HG03045 (cell line): ENCODE measurements at regions not wholly inside any gene's neighbourhood (a gene's known extent, or its start where the extent isn't known, plus 50 kb on each side); places are given as distances from the start of the nearest gene placed in this dataset.
"Not testable (repeated sequence)": the region's sequence is repeated elsewhere in the genome, so short reads cannot be mapped to it uniquely, and the experiment has no call there.

ENCODE experiments used
- ATAC-seq: cut with Tn5 transposase; IDR thresholded peaks from one replicate; pipeline ENCODE4 v1.9.1; 2021; ENCODE audit warnings: mild to moderate bottlenecking, moderate library complexity; ENCODE audit not compliant: unreplicated experiment

DNA sequence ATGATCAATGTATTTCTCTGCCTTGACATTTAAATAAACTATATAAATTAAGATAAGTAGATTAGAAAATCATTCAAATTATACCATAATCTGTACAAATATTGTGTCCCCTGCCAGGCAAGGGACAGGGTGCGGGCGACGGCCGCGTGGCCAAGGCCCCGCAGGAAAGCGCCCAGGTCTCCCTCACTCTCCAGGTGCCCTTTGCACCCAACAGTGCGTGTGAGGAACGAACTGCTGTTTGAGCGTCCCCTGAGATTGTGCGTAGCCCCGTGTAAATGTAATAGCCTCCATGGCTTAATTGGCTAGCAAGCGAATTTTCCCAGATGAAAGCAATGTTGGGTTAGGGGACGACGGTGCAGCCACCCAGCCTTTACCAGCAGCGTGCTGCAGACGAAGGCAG lies 161.4 kb downstream of the SYT15 start:
- not testable (repeated sequence) for ATAC-seq

- ATAC-seq = not testable (repeated sequence)
Measured at GRCh38 chr10:46749003-46749402, 162.2 kb upstream of the PTPN20 start.

DNA sequence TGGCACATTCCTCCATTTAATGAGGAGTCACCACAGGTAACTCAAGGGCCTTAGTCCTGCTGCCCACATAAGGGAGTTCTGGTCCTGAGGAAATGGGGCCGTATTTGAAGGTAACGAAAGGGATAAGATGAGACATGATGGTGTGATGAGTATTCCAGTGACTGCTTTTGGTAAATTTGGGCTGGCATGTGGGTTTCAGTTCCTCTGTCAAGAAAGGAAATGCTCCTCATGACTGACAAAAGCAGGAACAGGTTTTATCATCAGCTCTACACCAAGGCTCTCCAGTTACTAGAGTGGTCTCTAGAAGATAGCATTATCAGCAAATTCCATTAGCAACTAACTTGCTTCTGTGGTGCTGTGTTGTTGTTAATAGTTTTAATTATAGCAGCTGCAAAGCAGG lies 161.8 kb upstream of the PTPN20 start:
- not testable (repeated sequence) for ATAC-seq

DNA sequence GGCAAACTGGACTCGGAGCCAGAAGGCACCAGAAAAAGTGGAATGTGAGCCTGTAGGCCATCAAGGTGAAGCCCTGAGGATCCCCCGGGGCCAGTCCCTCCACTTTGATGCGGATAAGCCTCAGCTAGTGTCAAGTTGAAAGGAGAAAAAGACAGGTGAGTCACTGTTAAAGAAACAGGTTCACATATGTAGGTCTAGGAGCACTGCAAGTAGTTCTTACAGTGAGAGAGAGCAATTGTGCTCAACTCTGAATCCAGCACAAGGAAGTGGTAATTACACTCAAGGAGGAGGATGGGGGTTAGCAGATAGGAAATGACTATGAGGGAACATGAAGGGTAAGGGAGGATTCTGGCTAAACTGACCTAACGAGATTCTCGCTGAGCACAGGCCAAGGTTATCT lies 157.5 kb upstream of the PTPN20 start:
- not testable (repeated sequence) for ATAC-seq

- ATAC-seq = peak; percentile 67
Measured at GRCh38 chr10:46761471-46761870, 149.8 kb upstream of the PTPN20 start.

DNA sequence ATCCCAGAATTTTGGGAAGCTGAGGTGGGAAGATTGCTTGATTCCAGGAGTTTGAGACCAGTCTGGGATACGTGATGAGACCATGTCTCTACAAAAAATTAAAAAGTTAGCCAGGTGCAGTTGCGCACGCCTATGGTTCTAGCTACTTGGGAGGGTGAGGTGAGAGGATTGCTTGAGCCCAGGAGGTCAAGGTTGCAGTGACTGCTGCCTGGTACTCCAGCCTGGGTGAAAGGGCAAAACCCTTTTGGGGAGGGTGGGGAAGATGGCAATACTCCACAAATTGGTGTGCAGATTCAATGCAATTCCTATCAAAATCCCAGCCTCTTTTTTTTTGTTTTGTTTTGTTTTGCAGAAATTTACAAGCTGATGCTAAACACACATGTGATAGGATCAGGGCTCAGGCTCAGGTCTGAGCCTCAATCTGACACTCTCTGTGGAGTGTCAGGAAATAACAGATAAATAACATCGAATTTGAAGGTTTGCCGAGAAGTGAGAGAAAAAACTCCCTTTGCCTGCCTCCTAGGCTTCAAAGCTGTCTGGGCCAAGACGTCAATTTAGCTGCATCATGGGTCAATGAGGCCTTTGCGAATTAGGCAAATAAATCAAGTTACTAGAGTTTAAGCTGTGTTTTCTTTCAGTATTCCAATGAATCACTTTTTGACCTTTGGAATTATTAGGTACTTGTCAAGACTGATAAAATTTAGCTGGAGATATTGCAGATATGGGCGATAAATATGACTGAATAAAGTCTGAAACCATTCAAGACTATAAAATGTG lies 142.5 kb upstream of the PTPN20 start:
- ATAC-seq = not testable (repeated sequence)

GRCh38 chr10:46773178-46773896 lies 137.9 kb upstream of the PTPN20 start:
- ATAC-seq = not testable (repeated sequence)

GRCh38 chr10:46773897-46774236 lies 137.4 kb upstream of the PTPN20 start:
- not testable (repeated sequence) for ATAC-seq

DNA sequence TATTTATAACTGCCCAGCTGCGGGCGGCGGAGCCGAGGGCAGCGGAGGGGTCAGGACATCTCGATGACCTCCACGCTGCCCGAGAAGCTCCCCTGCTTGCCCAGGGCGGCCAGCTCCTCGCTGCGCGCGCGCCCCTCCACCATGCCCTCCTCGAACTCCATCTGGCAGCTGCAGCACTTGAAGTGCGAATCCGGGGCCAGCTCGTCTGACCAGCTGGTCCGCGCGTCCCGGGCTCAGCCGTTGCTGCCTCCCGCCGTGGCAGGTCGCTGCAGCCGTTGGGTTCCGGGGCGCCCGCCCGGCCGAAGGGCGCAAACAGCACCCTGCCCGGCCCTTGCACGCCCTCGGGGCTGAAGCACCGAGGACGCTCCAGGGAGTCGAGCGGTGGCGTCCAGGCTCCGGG lies 136.9 kb upstream of the PTPN20 start:
- not testable (repeated sequence) for ATAC-seq

GRCh38 chr10:46774945-46775667 lies 136.1 kb upstream of the PTPN20 start:
- ATAC-seq = not testable (repeated sequence)

GRCh38 chr10:46775668-46776059 lies 135.6 kb upstream of the PTPN20 start:
- not testable (repeated sequence) for ATAC-seq

- not testable (repeated sequence) for ATAC-seq
Measured at GRCh38 chr10:46779571-46779970, 131.7 kb upstream of the PTPN20 start.

GRCh38 chr10:46780164-46780563 lies 131.1 kb upstream of the PTPN20 start:
- not testable (repeated sequence) for ATAC-seq

- not testable (repeated sequence) for ATAC-seq
Measured at GRCh38 chr10:46781001-46781400, 130.2 kb upstream of the PTPN20 start.

- ATAC-seq = not testable (repeated sequence)
Measured at GRCh38 chr10:46782001-46782874, 129.0 kb upstream of the PTPN20 start.

DNA sequence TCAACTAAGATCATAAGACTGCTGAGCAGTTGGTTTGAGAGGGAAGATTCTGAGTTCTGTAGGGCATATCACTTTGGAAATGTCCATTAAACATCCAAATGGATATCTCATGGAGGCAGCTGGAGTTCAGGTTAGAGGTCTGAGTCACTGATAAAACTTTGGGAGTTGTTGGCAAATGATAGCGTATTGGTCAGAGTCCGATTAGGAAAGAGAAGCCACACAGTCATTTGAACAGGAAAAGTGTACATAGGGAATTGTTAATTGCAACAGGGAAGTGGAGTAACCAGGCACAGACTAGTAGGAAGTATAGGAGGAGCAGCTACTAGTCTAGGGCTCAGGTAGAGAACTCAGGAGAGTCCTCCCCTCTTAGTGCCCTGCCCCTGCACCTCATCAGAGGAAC lies 126.6 kb upstream of the PTPN20 start:
- ATAC-seq = not testable (repeated sequence)

DNA sequence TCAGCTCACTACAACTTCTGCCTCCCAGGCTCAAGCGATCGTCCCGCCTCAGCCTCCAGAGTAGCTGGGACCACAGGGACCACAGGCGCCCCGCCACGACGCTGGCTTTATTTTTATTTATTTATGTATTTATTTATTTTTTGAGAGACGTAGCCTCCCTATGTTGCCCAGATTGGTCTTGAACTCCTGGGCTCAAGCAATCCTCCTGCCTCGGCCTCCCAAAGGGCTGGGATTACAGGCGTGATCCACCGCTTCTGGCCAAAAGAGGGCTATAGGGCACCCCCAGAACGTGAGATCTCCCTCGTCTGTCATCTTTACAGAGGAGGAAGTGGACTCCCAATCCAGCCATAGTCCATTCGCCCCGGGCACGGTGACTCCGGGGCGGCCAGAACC lies 125.1 kb upstream of the PTPN20 start:
- not testable (repeated sequence) for ATAC-seq

DNA sequence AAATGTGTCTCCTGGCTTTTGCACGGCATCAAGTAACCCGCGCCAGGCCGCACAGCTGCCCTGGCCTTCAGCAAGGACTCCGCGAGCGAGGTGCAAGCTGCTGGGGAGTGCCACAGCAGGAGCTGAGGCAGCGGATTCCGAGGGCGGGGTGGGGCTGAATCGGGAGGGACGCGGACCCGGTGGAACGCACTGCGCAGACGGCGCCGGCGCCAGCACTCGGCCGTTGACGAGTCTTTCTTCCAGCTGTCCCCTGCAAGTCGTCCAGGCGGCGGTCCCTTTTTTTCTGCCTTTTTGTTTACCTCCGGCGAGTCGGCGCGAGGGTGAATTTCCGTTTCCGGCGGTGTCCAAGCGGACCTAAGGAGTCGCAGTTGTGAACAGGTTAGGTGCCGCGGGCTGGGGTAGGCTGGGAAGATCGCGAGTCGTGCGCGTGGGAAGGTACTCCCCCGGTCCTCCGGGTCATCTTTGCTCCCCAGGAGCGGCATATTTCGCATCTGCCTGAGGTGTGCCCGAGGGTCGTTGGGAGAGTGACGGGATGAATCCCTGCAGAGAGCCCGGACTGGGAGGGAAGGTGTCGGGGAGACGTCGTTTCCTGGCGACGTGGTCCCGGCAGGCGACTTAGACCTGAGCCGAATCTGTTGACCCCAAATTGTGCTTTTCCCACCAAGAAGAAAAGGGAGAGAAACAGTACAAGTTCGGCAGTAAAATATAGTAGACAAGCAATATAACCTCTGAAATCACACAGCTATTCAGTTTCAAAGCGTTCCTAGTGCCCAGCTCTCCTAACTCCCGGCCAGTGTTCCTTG lies 124.5 kb upstream of the PTPN20 start:
- ATAC-seq = peak; percentile 94

- ATAC-seq = no peak
Measured at GRCh38 chr10:46787321-46787615, 124.0 kb upstream of the PTPN20 start.
